ENCODE measurements at regions not wholly inside any gene's neighbourhood (a gene's known extent, or its start where the extent isn't known, plus 50 kb on each side); places are given as distances from the start of the nearest gene placed in this dataset.

DNA sequence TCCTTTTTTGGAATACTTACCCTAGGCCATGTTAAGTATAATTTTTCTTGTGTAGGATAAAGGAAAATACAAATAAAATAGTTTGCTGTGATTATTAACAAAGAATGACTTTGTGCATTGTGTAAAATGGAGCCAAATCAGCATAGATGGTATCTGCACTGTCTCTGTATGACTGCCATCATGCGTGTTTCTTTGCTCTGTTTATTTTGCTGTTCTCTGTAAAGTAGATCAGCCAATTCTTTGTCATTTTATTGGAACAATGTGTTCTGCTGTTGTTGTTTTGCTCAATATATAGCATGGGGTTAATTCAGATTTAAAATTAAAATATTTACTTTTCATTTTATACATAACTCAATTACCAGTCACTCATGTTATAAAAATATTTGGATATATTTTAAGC, 181.3 kb upstream of the UBE2E3 start:
- Histone ChIP-seq H3K36me3 (ENCODE audit: insufficient read depth, low read length, poor library complexity, severe bottlenecking) (no peaks in the 10 kb centered on the region), H3K4me3 (ENCODE audit: low read depth, low read length, poor library complexity, severe bottlenecking) (no peak overlapping the region), H3K9me3 (ENCODE audit: low read depth, low read length, poor library complexity, severe bottlenecking) (no peaks in the 10 kb centered on the region), H3K27me3 (replicated peaks; ENCODE audit: insufficient read depth, low read depth, low read length, poor library complexity) (no peaks in the 10 kb centered on the region), H3K4me1 (ENCODE audit: insufficient read depth, low read length, poor library complexity, severe bottlenecking) (no peaks in the 10 kb centered on the region), H3K27ac (ENCODE audit: low read depth, low read length, poor library complexity, severe bottlenecking) (no peak overlapping the region)
- intact Hi-C loops (cut with micrococcal nuclease; ENCODE audit: unreplicated experiment): no loop called here
- no peak for TF ChIP-seq EZH2 (IDR thresholded peaks at IDR 0.05; ENCODE audit: borderline replicate concordance, low read depth, low read length, poor library complexity, severe bottlenecking)
- TF ChIP-seq, protein P1, sequence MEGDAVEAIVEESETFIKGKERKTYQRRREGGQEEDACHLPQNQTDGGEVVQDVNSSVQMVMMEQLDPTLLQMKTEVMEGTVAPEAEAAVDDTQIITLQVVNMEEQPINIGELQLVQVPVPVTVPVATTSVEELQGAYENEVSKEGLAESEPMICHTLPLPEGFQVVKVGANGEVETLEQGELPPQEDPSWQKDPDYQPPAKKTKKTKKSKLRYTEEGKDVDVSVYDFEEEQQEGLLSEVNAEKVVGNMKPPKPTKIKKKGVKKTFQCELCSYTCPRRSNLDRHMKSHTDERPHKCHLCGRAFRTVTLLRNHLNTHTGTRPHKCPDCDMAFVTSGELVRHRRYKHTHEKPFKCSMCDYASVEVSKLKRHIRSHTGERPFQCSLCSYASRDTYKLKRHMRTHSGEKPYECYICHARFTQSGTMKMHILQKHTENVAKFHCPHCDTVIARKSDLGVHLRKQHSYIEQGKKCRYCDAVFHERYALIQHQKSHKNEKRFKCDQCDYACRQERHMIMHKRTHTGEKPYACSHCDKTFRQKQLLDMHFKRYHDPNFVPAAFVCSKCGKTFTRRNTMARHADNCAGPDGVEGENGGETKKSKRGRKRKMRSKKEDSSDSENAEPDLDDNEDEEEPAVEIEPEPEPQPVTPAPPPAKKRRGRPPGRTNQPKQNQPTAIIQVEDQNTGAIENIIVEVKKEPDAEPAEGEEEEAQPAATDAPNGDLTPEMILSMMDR (conservative IDR thresholded peaks at IDR 0.05; ENCODE audit: low read depth, low read length): no peak
- no TSS peak for BruUV-seq (replicated peaks)
- ChIA-PET POLR2A (ENCODE audit: low non-redundant PET) (no interaction called here), CTCF (no interaction called here)
- no peak for DNase-seq (ENCODE audit: low spot score)

DNA sequence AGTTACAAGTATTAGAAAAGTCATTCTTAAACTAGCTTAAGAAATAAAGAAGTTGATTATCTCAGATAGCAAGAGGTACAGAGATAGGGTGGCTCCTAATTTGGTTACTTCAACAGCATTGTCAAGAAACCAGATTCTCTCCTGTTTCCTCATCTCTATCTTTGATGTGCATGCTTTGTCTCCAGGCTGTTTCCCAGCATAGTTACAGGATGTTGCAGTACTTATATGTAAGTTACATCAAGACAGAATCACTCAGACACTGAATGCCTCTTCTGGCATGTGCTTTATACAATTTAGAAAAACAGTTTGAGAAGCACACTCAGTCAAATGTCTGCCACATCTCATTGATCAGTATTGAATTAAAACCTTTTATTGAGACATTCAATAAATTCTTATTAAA, 189.5 kb upstream of the UBE2E3 start:
- no TSS peak for BruUV-seq (replicated peaks)
- TF ChIP-seq, protein P1 (conservative IDR thresholded peaks at IDR 0.05; ENCODE audit: low read depth, low read length): no peak
- TF ChIP-seq EZH2 (IDR thresholded peaks at IDR 0.05; ENCODE audit: borderline replicate concordance, low read depth, low read length, poor library complexity, severe bottlenecking): no peak
- DNase-seq (ENCODE audit: low spot score): no peak
- CTCF ChIA-PET: no interaction called here
- no peaks in the 10 kb centered on the region for H3K36me3 ChIP-seq (ENCODE audit: insufficient read depth, low read length, poor library complexity, severe bottlenecking)
- intact Hi-C loops (cut with micrococcal nuclease; ENCODE audit: unreplicated experiment): no loop called here
- POLR2A ChIA-PET (ENCODE audit: low non-redundant PET): no interaction called here
- no peaks in the 10 kb centered on the region for H3K4me1 ChIP-seq (ENCODE audit: insufficient read depth, low read length, poor library complexity, severe bottlenecking)
- H3K4me3 ChIP-seq (ENCODE audit: low read depth, low read length, poor library complexity, severe bottlenecking): no peak overlapping the region
- no peaks in the 10 kb centered on the region for H3K9me3 ChIP-seq (ENCODE audit: low read depth, low read length, poor library complexity, severe bottlenecking)
- no peak overlapping the region for H3K27ac ChIP-seq (ENCODE audit: low read depth, low read length, poor library complexity, severe bottlenecking)
- peaks cover 4% of the 10 kb centered on the region for H3K27me3 ChIP-seq (replicated peaks; ENCODE audit: insufficient read depth, low read depth, low read length, poor library complexity)

DNA sequence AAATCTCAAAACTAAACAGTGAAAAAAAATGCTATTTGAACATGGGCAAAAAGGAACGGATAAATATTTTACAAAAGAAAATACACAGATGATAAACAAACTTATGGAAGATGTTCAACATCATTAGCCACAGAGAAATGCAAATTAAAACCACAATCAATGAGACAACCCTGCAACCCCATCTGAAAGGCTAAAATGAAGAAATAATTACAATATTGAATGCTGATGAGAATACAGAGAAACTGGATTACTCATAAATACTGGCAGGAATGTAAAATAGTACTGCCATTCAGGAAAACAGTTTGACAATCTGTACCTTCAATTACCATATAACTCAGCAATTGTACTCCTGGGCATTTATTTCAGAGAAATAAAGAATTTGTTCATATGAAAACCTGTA, 193.1 kb upstream of the UBE2E3 start:
- BruUV-seq (replicated peaks): no TSS peak
- Histone ChIP-seq H3K4me1 (ENCODE audit: insufficient read depth, low read length, poor library complexity, severe bottlenecking) (no peaks in the 10 kb centered on the region), H3K27ac (ENCODE audit: low read depth, low read length, poor library complexity, severe bottlenecking) (no peak overlapping the region), H3K9me3 (ENCODE audit: low read depth, low read length, poor library complexity, severe bottlenecking) (no peaks in the 10 kb centered on the region), H3K36me3 (ENCODE audit: insufficient read depth, low read length, poor library complexity, severe bottlenecking) (no peaks in the 10 kb centered on the region), H3K4me3 (ENCODE audit: low read depth, low read length, poor library complexity, severe bottlenecking) (no peak overlapping the region), H3K27me3 (replicated peaks; ENCODE audit: insufficient read depth, low read depth, low read length, poor library complexity) (peaks cover 4% of the 10 kb centered on the region)
- intact Hi-C loops (cut with micrococcal nuclease; ENCODE audit: unreplicated experiment): no loop called here
- TF ChIP-seq, protein P1 (conservative IDR thresholded peaks at IDR 0.05; ENCODE audit: low read depth, low read length): no peak
- no peak for TF ChIP-seq EZH2 (IDR thresholded peaks at IDR 0.05; ENCODE audit: borderline replicate concordance, low read depth, low read length, poor library complexity, severe bottlenecking)
- DNase-seq (ENCODE audit: low spot score): no peak
- ChIA-PET CTCF (no interaction called here), POLR2A (ENCODE audit: low non-redundant PET) (no interaction called here)

Measured in A673 (cell line).